Naive thymus-derived CD8-positive, alpha-beta T cell (primary cell): ENCODE measurements at regions not wholly inside any gene's neighbourhood (a gene's known extent, or its start where the extent isn't known, plus 50 kb on each side); places are given as distances from the start of the nearest gene placed in this dataset.

Source experiments
- ATAC-seq, 2 donors: fragments of 150-1000 bp; cut with Tn5 transposase in 1 of 2; sonication (Bioruptor Pico), chemical (Tn5 transposase) in 1 of 2; 1 replicate in 1 of 2; 2 replicates in 1 of 2; pipeline ENCODE4 v1.10.0; 2021; ENCODE audit warnings: mild to moderate bottlenecking in 2 of 2, moderate library complexity in 2 of 2
- POLR2A ChIA-PET: fragments of 350-600 bp; sonication (Branson Sonifier 250); formaldehyde crosslinking; loops from one replicate; lab custom pipeline; 2021; ENCODE audit warnings: antibody characterized with exemption; lab: Charles Lee
- DNase-seq, 10 donors: peaks; one replicate each; pipeline versions ENCODE4 v3.0.0 to v3.0.0-alpha.2; 2020 to 2022
- H3K27ac Mint-ChIP-seq, 10 donors: one replicate each; pipeline ENCODE4 v1.8.0; 2020 to 2022; ENCODE audit warnings: mild to moderate bottlenecking in 10 of 10, mixed read lengths in 10 of 10, moderate library complexity in 4 of 10, inconsistent platforms in 1 of 10
- H3K27me3 Mint-ChIP-seq, 5 donors: one replicate each; pipeline ENCODE4 v1.8.0; 2021 to 2022; ENCODE audit warnings: mixed read lengths in 5 of 5
- H3K36me3 Mint-ChIP-seq, 3 donors: one replicate each; pipeline ENCODE4 v1.8.0; 2020 to 2022; ENCODE audit warnings: mixed read lengths in 3 of 3, mild to moderate bottlenecking in 2 of 3, inconsistent platforms in 1 of 3
- H3K4me1 Mint-ChIP-seq, 4 donors: one replicate each; pipeline ENCODE4 v1.8.0; 2021 to 2022; ENCODE audit warnings: mixed read lengths in 4 of 4
- H3K4me3 Mint-ChIP-seq, 10 donors: one replicate each; pipeline ENCODE4 v1.8.0; 2020 to 2022; ENCODE audit warnings: mild to moderate bottlenecking in 10 of 10, mixed read lengths in 10 of 10, moderate library complexity in 6 of 10, inconsistent platforms in 1 of 10
- H3K9me3 Mint-ChIP-seq, 9 donors: one replicate each; pipeline ENCODE4 v1.8.0; 2020 to 2022; ENCODE audit warnings: mixed read lengths in 9 of 9, mild to moderate bottlenecking in 3 of 9, inconsistent platforms in 1 of 9, moderate library complexity in 1 of 9

DNA sequence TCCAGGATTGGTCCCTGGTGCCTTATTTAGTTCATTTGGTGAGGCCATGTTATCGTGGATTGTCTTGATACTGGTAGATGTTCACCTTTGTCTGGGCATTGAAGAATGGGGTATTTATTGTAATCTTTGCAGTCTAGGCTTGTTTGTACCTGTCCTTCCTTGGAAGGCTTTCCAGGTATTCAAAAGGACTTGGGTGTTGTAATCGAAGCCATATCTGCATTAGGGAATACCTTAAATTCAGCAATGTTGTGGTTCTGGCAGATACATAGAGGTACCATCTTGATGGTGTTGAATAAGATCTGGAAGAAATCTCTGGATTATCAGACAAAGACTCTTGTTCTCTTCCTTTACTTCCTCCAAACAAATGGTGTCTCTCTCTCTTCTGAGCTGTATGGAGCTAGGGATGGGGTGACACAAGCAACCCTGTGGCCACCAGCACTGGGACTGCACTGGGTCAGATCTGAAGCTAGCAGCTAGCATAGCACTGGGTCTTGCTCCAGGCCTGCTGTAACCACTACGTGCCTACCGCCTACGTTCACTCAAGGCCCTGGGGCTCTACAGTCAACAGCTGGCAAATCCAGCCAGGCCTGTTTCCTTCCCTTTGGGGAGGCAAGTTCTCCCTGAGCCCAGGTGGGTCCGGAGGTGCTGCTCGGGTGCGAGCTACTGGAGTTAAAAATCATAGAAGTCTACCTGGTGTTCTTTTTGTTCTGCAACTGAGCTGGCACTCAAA is 261.1 kb upstream of the CITED2 start:
- peaks cover 0 to 4% (median 0%) of the 10 kb centered on the region in 9 donors for H3K9me3 Mint-ChIP-seq
- peaks cover 0 to 5% (median 1%) of the 10 kb centered on the region in 4 donors for H3K4me1 Mint-ChIP-seq
- DNase-seq (no peak), ATAC-seq (no peak)
- POLR2A ChIA-PET = no interaction called here
- H3K27me3 Mint-ChIP-seq = peaks cover 7 to 37% (median 16%) of the 10 kb centered on the region in 5 donors
- no peak overlapping the region for H3K27ac Mint-ChIP-seq
- no peak overlapping the region for H3K4me3 Mint-ChIP-seq
- peaks cover 0 to 8% (median 0%) of the 10 kb centered on the region in 3 donors for H3K36me3 Mint-ChIP-seq

DNA sequence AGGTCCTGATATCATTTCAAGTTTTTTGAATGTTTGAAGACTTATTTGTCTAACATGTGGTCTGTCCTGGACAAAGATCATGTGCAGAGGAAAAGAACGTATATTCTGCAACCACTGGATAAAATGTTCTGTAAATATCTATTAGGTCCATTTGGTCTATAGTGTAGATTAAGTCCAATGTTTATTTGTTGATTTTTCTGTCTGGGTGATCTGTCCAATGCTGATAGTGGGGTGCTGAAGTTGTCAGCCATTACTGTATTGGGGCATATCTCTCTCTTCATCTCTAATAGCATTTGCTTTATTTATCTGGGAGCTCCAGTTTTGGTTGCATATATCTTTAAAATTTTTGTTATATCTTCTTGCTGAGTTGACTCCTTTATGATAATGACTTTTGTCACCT is 258.4 kb upstream of the CITED2 start:
- Mint-ChIP-seq H3K27ac (no peak overlapping the region), H3K27me3 (peaks cover 8 to 39% (median 15%) of the 10 kb centered on the region in 5 donors), H3K9me3 (peaks cover 0 to 2% (median 0%) of the 10 kb centered on the region in 9 donors), H3K36me3 (peaks cover 0 to 7% (median 0%) of the 10 kb centered on the region in 3 donors), H3K4me1 (no peaks in the 10 kb centered on the region), H3K4me3 (no peak overlapping the region)
- POLR2A ChIA-PET = no interaction called here
- no peak for ATAC-seq
- DNase-seq = no peak

DNA sequence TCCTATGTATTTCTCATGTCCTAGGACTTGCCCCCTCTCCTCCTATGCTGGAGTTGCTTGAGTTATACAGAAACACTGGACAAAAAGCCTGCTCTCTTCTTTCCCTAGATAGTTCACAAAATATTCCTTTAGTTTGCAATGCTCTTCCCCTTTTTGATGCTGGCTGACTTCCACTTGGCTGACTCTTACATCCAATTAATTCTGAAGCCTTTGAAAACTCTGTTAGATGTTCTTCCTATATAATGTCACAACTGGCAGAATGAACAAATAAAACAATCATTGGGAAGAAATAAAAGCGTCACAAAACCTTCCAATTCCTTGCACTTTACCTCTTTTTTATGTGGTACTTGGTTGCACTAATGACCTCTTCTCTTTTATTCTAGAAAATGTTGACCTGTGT is 253.8 kb upstream of the CITED2 start:
- H3K4me1 Mint-ChIP-seq = peaks cover 0 to 5% (median 1%) of the 10 kb centered on the region in 4 donors
- POLR2A ChIA-PET = no interaction called here
- ATAC-seq (no peak), DNase-seq (no peak)
- no peaks in the 10 kb centered on the region for H3K36me3 Mint-ChIP-seq
- no peak overlapping the region for H3K27ac Mint-ChIP-seq
- peaks cover 0 to 20% (median 10%) of the 10 kb centered on the region in 5 donors for H3K27me3 Mint-ChIP-seq
- peaks cover 0 to 2% (median 0%) of the 10 kb centered on the region in 9 donors for H3K9me3 Mint-ChIP-seq
- H3K4me3 Mint-ChIP-seq = no peak overlapping the region

DNA sequence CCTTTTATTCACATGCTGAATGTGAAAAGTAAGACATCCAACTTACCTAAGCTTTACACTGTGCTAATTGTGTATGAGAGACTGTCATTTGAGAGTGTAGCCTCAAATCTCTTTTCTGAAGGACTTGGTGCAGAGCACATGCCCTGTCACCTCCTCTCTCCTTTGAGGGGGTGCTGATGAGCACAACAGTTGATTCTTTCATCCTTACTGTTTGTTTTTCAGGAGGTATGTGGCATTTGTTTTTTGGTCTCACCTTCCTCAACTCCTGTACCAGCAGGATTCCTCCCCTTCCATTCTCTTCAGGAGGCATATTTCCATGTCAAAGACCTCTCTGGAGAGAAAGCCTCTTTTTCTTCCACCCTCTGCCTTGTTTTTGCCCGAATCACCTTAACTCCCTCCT is 252.6 kb upstream of the CITED2 start:
- POLR2A ChIA-PET = no interaction called here
- peaks cover 0 to 32% (median 11%) of the 10 kb centered on the region in 5 donors for H3K27me3 Mint-ChIP-seq
- ATAC-seq (no peak), DNase-seq (no peak)
- peaks cover 0 to 5% (median 1%) of the 10 kb centered on the region in 4 donors for H3K4me1 Mint-ChIP-seq
- H3K4me3 Mint-ChIP-seq = no peak overlapping the region
- H3K27ac Mint-ChIP-seq = no peak overlapping the region
- H3K9me3 Mint-ChIP-seq = peaks cover 0 to 2% (median 0%) of the 10 kb centered on the region in 9 donors
- no peaks in the 10 kb centered on the region for H3K36me3 Mint-ChIP-seq

DNA sequence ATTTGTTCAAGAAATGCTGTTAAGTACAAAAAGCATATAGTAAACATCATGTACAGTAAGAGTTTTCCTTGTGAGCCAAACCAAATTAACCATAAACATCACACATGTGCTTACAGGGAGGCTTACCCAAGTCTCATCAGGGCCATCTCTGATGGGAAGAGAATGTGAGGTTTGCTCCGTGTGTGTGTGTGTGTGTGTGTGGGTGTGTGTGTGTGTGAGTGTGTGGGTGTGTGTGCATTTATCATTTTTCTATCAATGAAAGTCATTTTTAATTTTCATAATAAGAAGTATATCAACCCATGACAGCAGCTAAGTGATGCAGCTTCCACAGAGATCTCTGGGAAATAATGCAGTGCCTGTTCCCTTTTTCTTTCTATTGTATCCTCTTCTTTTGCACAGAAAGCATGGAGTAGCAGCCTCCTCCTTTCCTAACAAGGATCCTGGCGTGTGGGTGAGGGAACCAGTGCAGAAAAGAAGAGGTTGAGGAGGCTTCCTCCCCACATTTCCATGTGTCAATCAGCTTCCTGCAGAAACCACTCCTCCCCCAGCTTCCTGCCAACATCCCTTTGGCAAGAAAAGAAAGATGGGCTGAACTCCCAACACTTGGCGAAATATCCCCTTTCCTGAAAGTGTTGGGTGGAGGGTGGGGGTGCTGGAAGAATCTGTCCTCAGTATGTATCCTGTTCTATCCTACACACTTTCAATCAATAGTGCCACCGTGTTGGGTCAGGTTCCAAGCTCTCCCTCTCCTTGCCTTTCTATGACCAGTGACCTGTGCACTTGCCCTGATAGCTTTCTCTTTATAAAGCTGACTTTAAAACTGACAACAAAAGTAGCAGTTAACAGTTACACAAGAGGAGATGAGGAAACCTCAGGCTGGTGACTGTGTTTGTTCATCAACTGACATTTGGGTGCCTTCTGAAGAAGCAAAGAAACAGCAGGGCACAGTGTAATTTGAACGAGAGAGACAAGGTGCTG is 251.8 kb upstream of the CITED2 start:
- peaks cover 1 to 35% (median 14%) of the 10 kb centered on the region in 5 donors for H3K27me3 Mint-ChIP-seq
- DNase-seq (no peak), ATAC-seq (no peak)
- H3K27ac Mint-ChIP-seq = no peak overlapping the region
- peaks cover 0 to 5% (median 1%) of the 10 kb centered on the region in 4 donors for H3K4me1 Mint-ChIP-seq
- no peak overlapping the region for H3K4me3 Mint-ChIP-seq
- peaks cover 0 to 4% (median 0%) of the 10 kb centered on the region in 9 donors for H3K9me3 Mint-ChIP-seq
- POLR2A ChIA-PET = no interaction called here
- no peaks in the 10 kb centered on the region for H3K36me3 Mint-ChIP-seq

DNA sequence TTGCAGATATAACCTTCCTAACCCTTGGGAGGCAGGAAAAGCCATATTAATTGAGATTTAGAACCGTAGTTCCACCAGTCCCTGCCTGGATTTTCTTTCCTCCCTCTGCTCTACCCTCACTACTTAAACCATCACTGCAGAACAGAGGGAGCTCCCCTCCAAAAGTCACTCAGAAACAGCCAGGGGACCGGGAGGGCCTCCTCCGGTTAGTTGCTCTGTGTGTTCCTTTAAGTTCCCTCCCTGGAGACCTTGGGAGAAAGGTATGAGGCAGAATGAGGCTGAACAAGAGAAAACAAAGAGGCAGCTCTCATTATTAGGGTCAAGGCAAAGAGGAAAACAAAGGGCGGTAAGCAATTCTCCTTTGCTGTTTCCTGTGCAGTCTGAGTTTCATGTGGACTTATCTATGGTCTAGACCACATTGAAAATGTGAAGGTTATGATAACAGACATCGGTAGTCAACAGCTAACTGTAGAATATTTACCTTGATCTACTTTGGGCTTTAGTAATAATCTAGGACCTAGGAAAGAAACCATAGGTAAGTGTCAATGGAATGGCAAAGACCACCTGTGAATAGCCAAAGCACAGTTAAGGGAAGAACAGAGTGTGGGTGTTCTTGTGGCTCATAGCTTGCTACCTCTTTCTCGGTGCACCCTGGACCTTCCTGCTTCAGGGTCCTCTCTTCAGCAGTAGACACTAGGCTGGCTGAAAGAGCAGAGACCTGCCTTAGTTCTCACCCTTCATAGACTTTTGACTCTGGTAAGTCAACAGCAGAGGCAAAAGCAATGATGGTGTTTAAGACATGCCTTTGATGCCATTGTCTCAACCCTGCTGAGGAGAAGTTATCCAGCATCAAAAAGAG is 250.9 kb upstream of the CITED2 start:
- Mint-ChIP-seq H3K27ac (no peak overlapping the region), H3K36me3 (no peaks in the 10 kb centered on the region), H3K9me3 (peaks cover 0 to 2% (median 0%) of the 10 kb centered on the region in 9 donors), H3K27me3 (peaks cover 3 to 33% (median 14%) of the 10 kb centered on the region in 5 donors), H3K4me3 (no peak overlapping the region), H3K4me1 (peaks cover 0 to 5% (median 1%) of the 10 kb centered on the region in 4 donors)
- POLR2A ChIA-PET = no interaction called here
- no peak for ATAC-seq
- DNase-seq = no peak

DNA sequence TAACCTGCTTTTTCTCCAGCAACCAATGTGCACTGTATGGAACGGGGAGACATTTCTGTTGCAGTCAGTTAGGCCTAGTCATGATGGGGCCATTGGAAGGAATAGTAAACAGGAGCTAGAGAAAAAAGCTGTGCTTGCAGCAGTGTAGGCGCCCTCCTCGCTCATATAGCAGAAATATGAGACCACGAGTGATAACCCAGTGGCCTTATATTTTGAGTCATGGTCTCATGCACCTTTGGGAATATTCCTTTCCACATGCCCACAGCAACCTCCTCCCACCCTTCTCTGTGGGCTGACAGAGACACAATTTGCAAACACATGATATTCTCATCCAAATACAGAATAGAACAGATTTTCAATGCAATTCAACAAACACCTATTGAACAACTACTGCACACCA is 248.9 kb upstream of the CITED2 start:
- H3K4me1 Mint-ChIP-seq = peaks cover 0 to 5% (median 1%) of the 10 kb centered on the region in 4 donors
- no peak overlapping the region for H3K27ac Mint-ChIP-seq
- H3K4me3 Mint-ChIP-seq = no peak overlapping the region
- no peaks in the 10 kb centered on the region for H3K36me3 Mint-ChIP-seq
- POLR2A ChIA-PET = no interaction called here
- peaks cover 3 to 36% (median 17%) of the 10 kb centered on the region in 5 donors for H3K27me3 Mint-ChIP-seq
- no peak for ATAC-seq
- H3K9me3 Mint-ChIP-seq = peaks cover 0 to 2% (median 0%) of the 10 kb centered on the region in 9 donors
- DNase-seq = no peak

DNA sequence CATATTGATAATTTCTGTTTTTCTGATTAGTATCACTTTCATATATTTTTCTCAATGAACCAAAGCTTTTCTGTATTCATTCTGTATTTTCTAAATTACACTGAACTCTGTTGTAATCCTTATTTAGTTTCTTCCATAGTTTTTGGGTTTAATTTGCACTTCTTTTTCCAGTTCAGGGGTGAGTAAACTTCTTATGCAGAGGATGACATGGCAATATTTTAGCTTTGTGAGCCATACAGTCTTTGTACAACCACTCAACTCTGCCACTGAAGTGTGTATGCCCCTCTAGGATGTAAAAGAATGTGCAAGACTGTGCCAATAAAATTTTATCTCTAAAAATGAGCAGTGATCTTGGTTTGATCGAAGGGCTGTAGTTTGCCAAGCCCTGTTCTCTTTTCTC is 239.0 kb upstream of the CITED2 start:
- no peaks in the 10 kb centered on the region for H3K9me3 Mint-ChIP-seq
- no peaks in the 10 kb centered on the region for H3K36me3 Mint-ChIP-seq
- POLR2A ChIA-PET = no interaction called here
- H3K4me1 Mint-ChIP-seq = no peaks in the 10 kb centered on the region
- no peak overlapping the region for H3K27ac Mint-ChIP-seq
- ATAC-seq = no peak
- H3K27me3 Mint-ChIP-seq = peaks cover 0 to 3% (median 0%) of the 10 kb centered on the region in 5 donors
- no peak overlapping the region for H3K4me3 Mint-ChIP-seq
- DNase-seq = no peak

DNA sequence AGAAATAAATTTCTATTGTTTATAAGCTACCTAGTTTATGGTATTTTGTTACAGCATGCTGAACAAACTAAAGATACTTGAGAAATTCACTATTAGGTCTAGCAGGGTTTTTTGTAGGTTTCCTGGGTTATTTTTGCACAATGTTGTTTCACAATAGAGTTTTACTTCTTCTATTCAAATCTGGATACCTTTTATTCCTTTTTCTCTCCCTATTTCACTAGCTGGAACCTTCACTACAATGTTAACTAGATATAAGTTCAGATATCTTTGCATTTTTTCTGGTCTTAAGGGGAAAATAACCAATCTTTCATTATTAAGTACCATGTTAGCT is 237.7 kb upstream of the CITED2 start:
- Mint-ChIP-seq H3K4me1 (no peaks in the 10 kb centered on the region), H3K4me3 (no peak overlapping the region), H3K36me3 (no peaks in the 10 kb centered on the region), H3K27ac (no peak overlapping the region), H3K9me3 (no peaks in the 10 kb centered on the region), H3K27me3 (no peaks in the 10 kb centered on the region)
- ATAC-seq (no peak), DNase-seq (no peak)
- POLR2A ChIA-PET = no interaction called here

DNA sequence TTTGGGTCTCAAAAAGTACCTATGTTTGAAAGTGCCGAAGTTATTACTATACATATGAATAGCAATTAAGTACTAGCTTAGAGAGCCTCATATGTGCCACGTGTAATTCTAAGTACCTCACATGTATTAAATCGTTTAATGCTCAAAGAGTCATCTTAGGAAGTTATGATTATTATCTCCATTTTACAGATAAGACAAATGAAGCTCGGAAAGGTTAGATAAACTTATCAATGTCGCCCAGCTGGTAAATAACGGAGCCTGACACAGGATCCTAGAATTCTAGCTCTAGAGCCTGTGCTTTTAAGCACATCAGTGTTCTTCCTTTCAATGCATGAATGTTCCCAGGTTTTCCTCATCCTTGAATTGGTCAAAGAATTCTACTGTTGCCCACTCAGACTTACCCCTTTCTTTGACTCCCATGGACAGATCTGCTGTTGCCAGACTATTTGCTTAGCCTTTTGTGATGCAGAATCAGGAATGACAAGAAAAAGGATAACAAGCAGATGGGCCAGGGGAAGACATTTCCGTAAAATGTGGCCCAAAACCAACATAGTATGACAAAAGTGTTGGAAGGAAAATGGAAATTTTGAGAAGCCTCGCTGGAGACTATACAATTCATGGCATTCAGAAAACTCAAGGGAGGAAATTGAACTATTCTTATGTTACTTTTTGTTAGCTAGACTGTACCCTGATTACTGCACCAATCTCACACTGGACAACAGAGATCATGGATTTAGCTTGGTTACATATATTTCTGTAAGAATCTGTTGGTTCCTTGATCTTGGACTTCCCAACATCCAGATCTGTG is 237.1 kb upstream of the CITED2 start:
- Mint-ChIP-seq H3K27ac (no peak overlapping the region), H3K9me3 (no peaks in the 10 kb centered on the region), H3K4me1 (no peaks in the 10 kb centered on the region), H3K27me3 (no peaks in the 10 kb centered on the region), H3K4me3 (no peak overlapping the region), H3K36me3 (no peaks in the 10 kb centered on the region)
- ATAC-seq (no peak), DNase-seq (no peak)
- POLR2A ChIA-PET = no interaction called here

DNA sequence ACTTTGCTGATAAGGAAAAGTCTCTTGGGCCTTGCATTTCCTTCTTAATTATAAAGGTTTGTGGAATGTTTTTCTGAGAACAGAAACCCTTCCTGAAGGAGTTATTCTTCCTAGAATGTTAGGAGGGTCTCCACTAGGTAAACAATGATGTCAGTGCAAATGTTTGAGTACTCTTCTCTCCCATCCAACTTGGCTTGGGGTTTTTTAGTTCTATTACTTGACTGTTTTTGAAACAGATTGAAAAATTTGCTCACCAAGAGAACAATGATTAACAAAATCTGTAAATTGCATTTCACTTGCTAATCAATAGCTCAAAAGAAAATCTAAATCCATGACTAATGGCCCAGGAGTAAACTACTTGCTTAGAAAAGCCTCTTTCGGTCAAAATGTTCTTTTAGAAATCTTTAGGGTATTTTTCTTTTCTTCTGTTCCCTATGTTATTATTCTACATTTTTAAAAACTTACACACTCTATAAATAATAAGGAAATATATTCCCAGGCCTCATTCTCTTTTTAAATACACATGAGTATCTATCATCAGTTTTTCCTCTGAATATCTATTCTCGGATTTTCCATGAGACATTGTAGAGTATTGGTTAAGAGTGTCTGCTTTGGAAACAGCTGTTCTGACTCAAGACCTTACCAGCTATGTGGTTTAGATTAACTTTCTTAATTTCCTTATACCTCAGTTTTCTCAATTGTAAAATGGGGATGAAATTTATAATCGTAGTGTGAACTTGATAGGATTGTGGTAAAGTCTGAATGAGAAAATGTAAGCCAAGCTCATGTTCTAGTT is 234.2 kb upstream of the CITED2 start:
- H3K4me1 Mint-ChIP-seq = peaks cover 0 to 2% (median 0%) of the 10 kb centered on the region in 4 donors

More for the DNA sequence above, 234.2 kb upstream of the CITED2 start:
- Mint-ChIP-seq H3K27ac (no peak overlapping the region), H3K27me3 (peaks cover 0 to 6% (median 2%) of the 10 kb centered on the region in 5 donors), H3K9me3 (no peaks in the 10 kb centered on the region), H3K4me3 (no peak overlapping the region), H3K36me3 (no peaks in the 10 kb centered on the region)
- POLR2A ChIA-PET = no interaction called here
- ATAC-seq (no peak), DNase-seq (no peak)
